Karpas-422 (cell line): ENCODE measurements at regions not wholly inside any gene's neighbourhood (a gene's known extent, or its start where the extent isn't known, plus 50 kb on each side); places are given as distances from the start of the nearest gene placed in this dataset.

Experiments used
- DNase-seq: peaks from one replicate; pipeline ENCODE4 v3.0.0-alpha.2; 2015
- H2AFZ ChIP-seq: fragments of 200-600 bp; sonication (generic); 2 replicates; pipeline ENCODE4 v1.6.1; 2014; ENCODE audit warnings: antibody characterized with exemption, low read length, mixed read lengths
- H3K27ac ChIP-seq: fragments of 200-600 bp; sonication (generic); 2 replicates; pipeline ENCODE4 v1.5.1; 2014; ENCODE audit warnings: mild to moderate bottlenecking, low read length, moderate library complexity
- H3K27me3 ChIP-seq: fragments of 200-600 bp; sonication (generic); 2 replicates; pipeline ENCODE4 v1.6.1; 2014; ENCODE audit warnings: low read length, mixed read lengths
- H3K36me3 ChIP-seq: fragments of 200-600 bp; sonication (generic); 2 replicates; pipeline ENCODE4 v1.6.1; 2014; ENCODE audit warnings: low read length, mixed read lengths; ENCODE audit not compliant: insufficient read depth
- H3K4me1 ChIP-seq: fragments of 200-600 bp; sonication (generic); 2 replicates; pipeline ENCODE4 v1.6.1; 2014; ENCODE audit warnings: mild to moderate bottlenecking, low read length, mixed read lengths
- H3K4me2 ChIP-seq: fragments of 200-600 bp; sonication (generic); 2 replicates; pipeline ENCODE4 v1.6.1; 2014; ENCODE audit warnings: low read length, low read depth, mild to moderate bottlenecking; ENCODE audit not compliant: poor library complexity, severe bottlenecking
- H3K4me3 ChIP-seq: fragments of 200-600 bp; sonication (generic); 2 replicates; pipeline ENCODE4 v1.5.1; 2014; ENCODE audit warnings: mild to moderate bottlenecking, antibody characterized with exemption, low read length, mixed read lengths
- H3K79me2 ChIP-seq: fragments of 200-600 bp; sonication (generic); 2 replicates; pipeline ENCODE4 v1.6.1; 2014; ENCODE audit warnings: mild to moderate bottlenecking, low read length, mixed read lengths
- H3K9ac ChIP-seq: fragments of 200-600 bp; sonication (generic); 2 replicates; pipeline ENCODE4 v1.6.0; 2014; ENCODE audit warnings: low read length
- H3K9me2 ChIP-seq: fragments of 200-600 bp; sonication (generic), shearing (Covaris generic); replicated peaks from 2 replicates; pipeline ENCODE4 v1.6.0; 2014; ENCODE audit warnings: mild to moderate bottlenecking, low read length, moderate library complexity; ENCODE audit not compliant: insufficient read depth
- H3K9me3 ChIP-seq: fragments of 300-700, 200-600 bp; sonication (generic); 2 replicates; pipeline ENCODE4 v1.6.1; 2014; ENCODE audit warnings: low read length, mixed read lengths
- H4K20me1 ChIP-seq: fragments of 200-600 bp; sonication (generic); 2 replicates; pipeline ENCODE4 v1.6.1; 2014; ENCODE audit warnings: mild to moderate bottlenecking, antibody characterized with exemption, low read length, low read depth; ENCODE audit not compliant: insufficient read depth

- no peaks in the 10 kb centered on the region for H3K4me1 ChIP-seq
- no peak for DNase-seq
- no peak overlapping the region for H2AFZ ChIP-seq
- H3K27me3 ChIP-seq: no peaks in the 10 kb centered on the region
- H3K4me2 ChIP-seq: no peak overlapping the region
- H3K9ac ChIP-seq: no peak overlapping the region
- no peak overlapping the region for H3K4me3 ChIP-seq
- H3K36me3 ChIP-seq: no peaks in the 10 kb centered on the region
- H3K9me3 ChIP-seq: peaks cover 18% of the 10 kb centered on the region
- H3K27ac ChIP-seq: no peak overlapping the region
- H3K9me2 ChIP-seq: no peaks in the 10 kb centered on the region
- no peaks in the 10 kb centered on the region for H4K20me1 ChIP-seq
- no peaks in the 10 kb centered on the region for H3K79me2 ChIP-seq
These were observed 2127.3 kb upstream of the WWC1 start for GRCh38 chr5:166163996-166164610.

GRCh38 chr5:166165596-166165995 is 2125.8 kb upstream of the WWC1 start:
- Histone ChIP-seq H3K79me2 (no peaks in the 10 kb centered on the region), H3K4me1 (no peaks in the 10 kb centered on the region)
- no peak for DNase-seq

GRCh38 chr5:166166071-166166470 is 2125.4 kb upstream of the WWC1 start:
- no peaks in the 10 kb centered on the region for H3K36me3 ChIP-seq
- no peaks in the 10 kb centered on the region for H3K9me2 ChIP-seq
- no peak for DNase-seq
- H3K9ac ChIP-seq: no peak overlapping the region
- no peaks in the 10 kb centered on the region for H3K79me2 ChIP-seq
- no peak overlapping the region for H2AFZ ChIP-seq
- no peaks in the 10 kb centered on the region for H4K20me1 ChIP-seq
- H3K4me1 ChIP-seq: no peaks in the 10 kb centered on the region
- H3K27ac ChIP-seq: no peak overlapping the region
- H3K4me3 ChIP-seq: no peak overlapping the region
- no peak overlapping the region for H3K4me2 ChIP-seq
- H3K27me3 ChIP-seq: no peaks in the 10 kb centered on the region
- H3K9me3 ChIP-seq: peaks cover 27% of the 10 kb centered on the region

More at GRCh38 chr5:166165596-166165995, 2125.8 kb upstream of the WWC1 start:
- H3K9me2 ChIP-seq: no peaks in the 10 kb centered on the region
- no peak overlapping the region for H2AFZ ChIP-seq
- H3K4me2 ChIP-seq: no peak overlapping the region
- no peaks in the 10 kb centered on the region for H3K36me3 ChIP-seq
- H3K27me3 ChIP-seq: no peaks in the 10 kb centered on the region
- H4K20me1 ChIP-seq: no peaks in the 10 kb centered on the region
- no peak overlapping the region for H3K4me3 ChIP-seq
- peaks cover 26% of the 10 kb centered on the region for H3K9me3 ChIP-seq
- H3K9ac ChIP-seq: no peak overlapping the region
- no peak overlapping the region for H3K27ac ChIP-seq

- H3K9me3 ChIP-seq: peaks cover 45% of the 10 kb centered on the region
- no peaks in the 10 kb centered on the region for H3K36me3 ChIP-seq
- H3K27me3 ChIP-seq: no peaks in the 10 kb centered on the region
- no peak overlapping the region for H3K4me3 ChIP-seq
- H2AFZ ChIP-seq: no peak overlapping the region
- no peak overlapping the region for H3K27ac ChIP-seq
- H3K9ac ChIP-seq: no peak overlapping the region
- H3K4me2 ChIP-seq: no peak overlapping the region
- H4K20me1 ChIP-seq: no peaks in the 10 kb centered on the region
- H3K9me2 ChIP-seq: no peaks in the 10 kb centered on the region
- no peak for DNase-seq
- H3K79me2 ChIP-seq: no peaks in the 10 kb centered on the region
- no peaks in the 10 kb centered on the region for H3K4me1 ChIP-seq
These were observed 2118.8 kb upstream of the WWC1 start for GRCh38 chr5:166172597-166172996.

GRCh38 chr5:166178411-166179080 is 2112.9 kb upstream of the WWC1 start:
- no peak overlapping the region for H3K4me3 ChIP-seq
- H3K4me1 ChIP-seq: no peaks in the 10 kb centered on the region
- H3K36me3 ChIP-seq: no peaks in the 10 kb centered on the region
- H3K9ac ChIP-seq: no peak overlapping the region
- DNase-seq: no peak
- no peaks in the 10 kb centered on the region for H3K27me3 ChIP-seq
- H3K9me2 ChIP-seq: no peaks in the 10 kb centered on the region
- no peak overlapping the region for H3K4me2 ChIP-seq
- peaks cover 45% of the 10 kb centered on the region for H3K9me3 ChIP-seq
- no peaks in the 10 kb centered on the region for H4K20me1 ChIP-seq
- H3K79me2 ChIP-seq: no peaks in the 10 kb centered on the region
- H2AFZ ChIP-seq: no peak overlapping the region
- H3K27ac ChIP-seq: no peak overlapping the region

- Histone ChIP-seq H3K4me3 (no peak overlapping the region), H3K4me1 (no peaks in the 10 kb centered on the region), H3K79me2 (no peaks in the 10 kb centered on the region), H4K20me1 (no peaks in the 10 kb centered on the region), H3K9me3 (peaks cover 29% of the 10 kb centered on the region), H3K9ac (no peak overlapping the region), H3K9me2 (no peaks in the 10 kb centered on the region), H3K4me2 (no peak overlapping the region), H3K36me3 (no peaks in the 10 kb centered on the region), H2AFZ (no peak overlapping the region), H3K27me3 (no peaks in the 10 kb centered on the region), H3K27ac (no peak overlapping the region)
- no peak for DNase-seq
These were observed 2106.3 kb upstream of the WWC1 start for GRCh38 chr5:166185185-166185584.

DNA sequence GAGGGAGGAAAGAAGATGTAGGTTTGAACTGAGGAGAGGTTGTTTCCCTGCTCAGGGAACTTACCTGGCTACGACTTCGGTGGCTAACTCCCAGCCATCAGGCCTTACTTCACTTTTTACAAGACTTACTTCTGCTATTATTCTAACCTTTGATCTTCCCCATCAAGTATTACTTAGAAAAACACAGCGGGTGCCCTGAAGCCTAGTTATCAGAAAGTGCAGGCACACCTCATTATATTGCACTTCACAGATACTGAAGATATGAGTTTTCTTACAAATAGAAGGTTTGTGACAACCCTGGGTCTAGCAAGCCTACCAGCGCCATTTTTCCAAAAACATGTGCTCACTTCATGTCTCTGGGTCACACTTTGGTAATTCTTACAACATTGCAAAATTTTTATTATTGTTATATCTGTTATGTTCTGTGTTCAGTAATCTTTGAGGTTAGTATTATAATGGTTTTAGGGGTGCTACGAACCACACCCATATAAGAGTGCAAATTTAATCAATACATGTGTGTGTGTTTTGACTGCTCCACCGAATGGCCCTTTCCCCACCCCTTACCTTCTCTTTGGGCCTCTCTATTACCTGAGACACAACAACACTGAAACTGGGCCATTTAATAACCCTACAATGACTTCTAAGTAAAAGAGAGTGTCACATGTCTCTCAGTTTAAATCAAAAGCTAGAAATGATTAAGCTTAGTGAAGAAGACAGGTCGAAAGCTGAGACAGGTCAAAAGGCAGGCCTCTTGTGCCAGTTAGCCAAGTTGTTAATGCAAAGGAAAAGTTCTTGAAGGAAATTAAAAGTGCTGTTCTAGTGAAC is 2102.7 kb upstream of the WWC1 start:
- no peaks in the 10 kb centered on the region for H3K9me2 ChIP-seq
- peaks cover 19% of the 10 kb centered on the region for H3K9me3 ChIP-seq
- no peaks in the 10 kb centered on the region for H3K79me2 ChIP-seq
- H3K9ac ChIP-seq: no peak overlapping the region
- H2AFZ ChIP-seq: no peak overlapping the region
- H3K27ac ChIP-seq: no peak overlapping the region
- H3K4me1 ChIP-seq: no peaks in the 10 kb centered on the region
- no peaks in the 10 kb centered on the region for H3K36me3 ChIP-seq
- no peaks in the 10 kb centered on the region for H4K20me1 ChIP-seq
- no peak overlapping the region for H3K4me3 ChIP-seq
- no peaks in the 10 kb centered on the region for H3K27me3 ChIP-seq
- H3K4me2 ChIP-seq: no peak overlapping the region
- DNase-seq: no peak

DNA sequence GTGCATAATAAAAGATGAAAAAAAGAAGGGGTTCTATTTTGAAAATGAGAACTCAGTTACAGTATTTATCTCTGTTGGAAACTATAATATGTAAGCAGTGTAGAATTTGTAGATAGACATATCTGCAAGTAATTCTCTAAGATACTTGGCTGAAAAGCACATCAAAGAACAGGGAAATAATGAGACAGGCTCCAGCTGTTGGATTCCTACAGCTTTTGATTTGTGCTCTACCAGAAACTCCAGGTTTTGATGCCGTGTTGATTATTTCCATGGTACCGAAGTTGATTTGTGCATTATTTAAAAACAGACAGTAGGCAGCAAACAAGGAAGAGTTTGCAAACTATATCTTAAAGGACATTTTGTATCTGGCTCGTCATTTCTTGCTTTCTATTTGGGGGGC is 2098.7 kb upstream of the WWC1 start:
- Histone ChIP-seq H3K79me2 (no peaks in the 10 kb centered on the region), H3K4me2 (no peak overlapping the region), H3K9ac (no peak overlapping the region), H4K20me1 (no peaks in the 10 kb centered on the region), H3K27ac (no peak overlapping the region), H3K9me2 (no peaks in the 10 kb centered on the region), H3K36me3 (no peaks in the 10 kb centered on the region), H3K4me3 (no peak overlapping the region), H3K27me3 (no peaks in the 10 kb centered on the region), H3K9me3 (peaks cover 14% of the 10 kb centered on the region), H3K4me1 (no peaks in the 10 kb centered on the region), H2AFZ (no peak overlapping the region)
- no peak for DNase-seq
